ENCODE measurements at regions not wholly inside any gene's neighbourhood (a gene's known extent, or its start where the extent isn't known, plus 50 kb on each side); places are given as distances from the start of the nearest gene placed in this dataset.

GRCh38 chr6:148175550-148176188, 167.0 kb upstream of the SASH1 start:
- peak; percentile 4 for DNase-seq

GRCh38 chr6:148177589-148178233, 164.9 kb upstream of the SASH1 start:
- DNase-seq: peak; percentile 35

GRCh38 chr6:148179786-148180185, 162.9 kb upstream of the SASH1 start:
- no peak for DNase-seq

- no peak for DNase-seq
Measured at GRCh38 chr6:148182378-148182777, 160.3 kb upstream of the SASH1 start.

GRCh38 chr6:148183776-148184175, 158.9 kb upstream of the SASH1 start:
- DNase-seq: no peak

- no peak for DNase-seq
Measured at GRCh38 chr6:148186916-148187315, 155.7 kb upstream of the SASH1 start.

GRCh38 chr6:148192310-148192709, 150.3 kb upstream of the SASH1 start:
- no peak for DNase-seq

- DNase-seq: no peak
Measured at GRCh38 chr6:148193063-148193680, 149.5 kb upstream of the SASH1 start.

- no peak for DNase-seq
Measured at GRCh38 chr6:148195511-148195910, 147.1 kb upstream of the SASH1 start.

GRCh38 chr6:148199584-148199983, 143.1 kb upstream of the SASH1 start:
- no peak for DNase-seq

- no peak for DNase-seq
Measured at GRCh38 chr6:148200293-148200692, 142.3 kb upstream of the SASH1 start.

GRCh38 chr6:148200781-148201180, 141.9 kb upstream of the SASH1 start:
- DNase-seq: no peak

GRCh38 chr6:148203281-148203925, 139.2 kb upstream of the SASH1 start:
- peak; percentile 84 for DNase-seq

GRCh38 chr6:148203970-148204369, 138.7 kb upstream of the SASH1 start:
- peak; percentile 84 for DNase-seq

GRCh38 chr6:148208298-148208697, 134.3 kb upstream of the SASH1 start:
- DNase-seq: no peak

- DNase-seq: no peak
Measured at GRCh38 chr6:148211777-148212324, 130.8 kb upstream of the SASH1 start.

GRCh38 chr6:148212366-148212765, 130.3 kb upstream of the SASH1 start:
- no peak for DNase-seq

GRCh38 chr6:148213366-148213765, 129.3 kb upstream of the SASH1 start:
- no peak for DNase-seq

GRCh38 chr6:148214667-148215066, 128.0 kb upstream of the SASH1 start:
- DNase-seq: no peak

GRCh38 chr6:148217051-148217450, 125.6 kb upstream of the SASH1 start:
- no peak for DNase-seq

- peak; percentile 15 for DNase-seq
Measured at GRCh38 chr6:148217921-148218320, 124.7 kb upstream of the SASH1 start.

GRCh38 chr6:148218542-148219258, 123.9 kb upstream of the SASH1 start:
- DNase-seq: no peak

Measured in NCI-H2171 treated with DMSO at 0.1 percent for 48 hours (cell line).